ENCODE measurements at regions not wholly inside any gene's neighbourhood (a gene's known extent, or its start where the extent isn't known, plus 50 kb on each side); places are given as distances from the start of the nearest gene placed in this dataset.

DNA sequence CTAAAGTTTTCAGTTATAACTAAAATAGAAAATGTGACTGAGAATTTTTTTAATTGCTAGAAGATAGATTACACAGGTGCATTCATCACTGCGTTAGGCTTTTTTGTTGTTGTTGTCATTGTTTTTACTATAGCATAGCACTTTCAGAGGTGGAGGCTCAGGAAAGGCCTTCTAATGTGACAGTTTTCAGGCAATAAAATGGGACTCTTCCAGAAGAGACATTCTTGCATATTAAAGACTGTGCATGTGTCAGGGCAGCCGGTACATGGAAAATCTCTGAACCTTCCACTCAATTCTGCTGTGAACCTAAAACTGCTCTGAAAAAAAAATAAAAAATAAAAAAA is 175.2 kb downstream of the METTL4 start:
- H3K27me3 ChIP-seq (ENCODE audit: insufficient read depth in 3 of 3, low read length in 2 of 3), result no peaks in the 10 kb centered on the region
- H3K9me3 ChIP-seq, result no peaks in the 10 kb centered on the region
- intact Hi-C loops (cut with DNase I), result loop anchor here in 1 of 2 donors (10.0 kb wide), 1 partner anchor 69 kb away; no protein-coding TSS in a partner anchor
- WGBS, 3 donors, result 80 to 82% (median 81%) methylated on average over 2 of the region's 2 CpGs
- H3K36me3 ChIP-seq (ENCODE audit: insufficient read depth in 1 of 2, low read depth in 1 of 2), result no peaks in the 10 kb centered on the region
- no peaks in the 10 kb centered on the region for H3K4me1 ChIP-seq
- H3K27ac ChIP-seq, result no peak overlapping the region
- ATAC-seq, result no peak
- TF ChIP-seq, protein P1, sequence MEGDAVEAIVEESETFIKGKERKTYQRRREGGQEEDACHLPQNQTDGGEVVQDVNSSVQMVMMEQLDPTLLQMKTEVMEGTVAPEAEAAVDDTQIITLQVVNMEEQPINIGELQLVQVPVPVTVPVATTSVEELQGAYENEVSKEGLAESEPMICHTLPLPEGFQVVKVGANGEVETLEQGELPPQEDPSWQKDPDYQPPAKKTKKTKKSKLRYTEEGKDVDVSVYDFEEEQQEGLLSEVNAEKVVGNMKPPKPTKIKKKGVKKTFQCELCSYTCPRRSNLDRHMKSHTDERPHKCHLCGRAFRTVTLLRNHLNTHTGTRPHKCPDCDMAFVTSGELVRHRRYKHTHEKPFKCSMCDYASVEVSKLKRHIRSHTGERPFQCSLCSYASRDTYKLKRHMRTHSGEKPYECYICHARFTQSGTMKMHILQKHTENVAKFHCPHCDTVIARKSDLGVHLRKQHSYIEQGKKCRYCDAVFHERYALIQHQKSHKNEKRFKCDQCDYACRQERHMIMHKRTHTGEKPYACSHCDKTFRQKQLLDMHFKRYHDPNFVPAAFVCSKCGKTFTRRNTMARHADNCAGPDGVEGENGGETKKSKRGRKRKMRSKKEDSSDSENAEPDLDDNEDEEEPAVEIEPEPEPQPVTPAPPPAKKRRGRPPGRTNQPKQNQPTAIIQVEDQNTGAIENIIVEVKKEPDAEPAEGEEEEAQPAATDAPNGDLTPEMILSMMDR (IDR thresholded peaks at IDR 0.05), result no peak
- no peak for DNase-seq
- H3K4me3 ChIP-seq, result no peak overlapping the region

- 63 to 75% (median 69%) methylated on average over 2 of the region's 2 CpGs for WGBS, 3 donors
- DNase-seq (no peak), ATAC-seq (no peak)
- Histone ChIP-seq H3K27ac (no peak overlapping the region), H3K4me3 (no peak overlapping the region), H3K9me3 (no peaks in the 10 kb centered on the region), H3K4me1 (no peaks in the 10 kb centered on the region), H3K36me3 (ENCODE audit: insufficient read depth in 1 of 2, low read depth in 1 of 2) (no peaks in the 10 kb centered on the region), H3K27me3 (ENCODE audit: insufficient read depth in 3 of 3, low read length in 2 of 3) (no peaks in the 10 kb centered on the region)
- intact Hi-C loops (cut with DNase I), result no loop called here
- TF ChIP-seq, protein P1 (IDR thresholded peaks at IDR 0.05), result no peak
Observed at GRCh38 chr18:2400701-2401196, 170.6 kb downstream of the METTL4 start.

GRCh38 chr18:2402084-2402483 is 169.2 kb downstream of the METTL4 start:
- TF ChIP-seq, protein P1 (IDR thresholded peaks at IDR 0.05), result no peak
- WGBS, 3 donors, result 79 to 90% (median 89%) methylated on average over 1 of the region's 1 CpG
- ATAC-seq (no peak), DNase-seq (no peak)
- no peaks in the 10 kb centered on the region for H3K36me3 ChIP-seq (ENCODE audit: insufficient read depth in 1 of 2, low read depth in 1 of 2)
- no peaks in the 10 kb centered on the region for H3K9me3 ChIP-seq
- no peaks in the 10 kb centered on the region for H3K4me1 ChIP-seq
- H3K27me3 ChIP-seq (ENCODE audit: insufficient read depth in 3 of 3, low read length in 2 of 3), result no peaks in the 10 kb centered on the region
- intact Hi-C loops (cut with DNase I), result no loop called here
- no peak overlapping the region for H3K27ac ChIP-seq
- no peak overlapping the region for H3K4me3 ChIP-seq

GRCh38 chr18:2406544-2406943 is 164.8 kb downstream of the METTL4 start:
- TF ChIP-seq, protein P1 (IDR thresholded peaks at IDR 0.05), result no peak
- H3K4me3 ChIP-seq, result no peak overlapping the region
- intact Hi-C loops (cut with DNase I), result no loop called here
- ATAC-seq, result no peak
- no peaks in the 10 kb centered on the region for H3K9me3 ChIP-seq
- no peaks in the 10 kb centered on the region for H3K36me3 ChIP-seq (ENCODE audit: insufficient read depth in 1 of 2, low read depth in 1 of 2)
- DNase-seq, result no peak
- H3K4me1 ChIP-seq, result no peaks in the 10 kb centered on the region
- WGBS, 3 donors, result 69 to 76% (median 70%) methylated on average over 2 of the region's 2 CpGs
- no peak overlapping the region for H3K27ac ChIP-seq
- no peaks in the 10 kb centered on the region for H3K27me3 ChIP-seq (ENCODE audit: insufficient read depth in 3 of 3, low read length in 2 of 3)

- Histone ChIP-seq H3K36me3 (ENCODE audit: insufficient read depth in 1 of 2, low read depth in 1 of 2) (no peaks in the 10 kb centered on the region), H3K27ac (no peak overlapping the region), H3K27me3 (ENCODE audit: insufficient read depth in 3 of 3, low read length in 2 of 3) (no peaks in the 10 kb centered on the region), H3K4me1 (no peaks in the 10 kb centered on the region), H3K4me3 (no peak overlapping the region), H3K9me3 (no peaks in the 10 kb centered on the region)
- DNase-seq (no peak), ATAC-seq (no peak)
- WGBS, 3 donors, result 64 to 72% (median 64%) methylated on average over 1 of the region's 1 CpG
- intact Hi-C loops (cut with DNase I), result no loop called here
- TF ChIP-seq, protein P1 (IDR thresholded peaks at IDR 0.05), result no peak
Observed at GRCh38 chr18:2407961-2408360, 163.3 kb downstream of the METTL4 start.
